ENCODE measurements at regions not wholly inside any gene's neighbourhood (a gene's known extent, or its start where the extent isn't known, plus 50 kb on each side); places are given as distances from the start of the nearest gene placed in this dataset.

DNA sequence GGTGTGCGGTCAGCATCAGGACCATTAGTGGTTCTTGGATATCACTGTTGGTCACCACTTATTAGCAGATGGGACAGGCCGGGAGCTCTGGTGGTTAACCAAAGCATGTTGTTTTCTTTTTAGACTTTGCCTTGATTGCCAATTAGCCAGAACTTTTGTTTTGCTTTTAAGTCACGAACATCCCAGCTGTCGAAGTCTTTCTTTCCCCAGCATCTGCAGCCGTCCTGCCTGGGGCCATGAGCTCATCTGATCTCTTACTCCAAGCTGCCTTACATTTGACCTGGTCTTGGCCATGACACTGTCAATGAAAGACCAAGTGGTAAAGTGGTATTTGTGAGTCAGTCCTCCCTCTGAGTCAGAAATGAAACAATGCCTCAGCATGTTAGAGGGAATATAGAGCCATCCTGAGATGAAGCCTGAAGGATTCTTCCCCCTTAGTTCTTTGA, 53.9 kb upstream of the CREB5 start (continued):
- TF ChIP-seq, protein P1, sequence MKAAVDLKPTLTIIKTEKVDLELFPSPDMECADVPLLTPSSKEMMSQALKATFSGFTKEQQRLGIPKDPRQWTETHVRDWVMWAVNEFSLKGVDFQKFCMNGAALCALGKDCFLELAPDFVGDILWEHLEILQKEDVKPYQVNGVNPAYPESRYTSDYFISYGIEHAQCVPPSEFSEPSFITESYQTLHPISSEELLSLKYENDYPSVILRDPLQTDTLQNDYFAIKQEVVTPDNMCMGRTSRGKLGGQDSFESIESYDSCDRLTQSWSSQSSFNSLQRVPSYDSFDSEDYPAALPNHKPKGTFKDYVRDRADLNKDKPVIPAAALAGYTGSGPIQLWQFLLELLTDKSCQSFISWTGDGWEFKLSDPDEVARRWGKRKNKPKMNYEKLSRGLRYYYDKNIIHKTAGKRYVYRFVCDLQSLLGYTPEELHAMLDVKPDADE (IDR thresholded peaks at IDR 0.05): no peak
- TF ChIP-seq, protein P2, sequence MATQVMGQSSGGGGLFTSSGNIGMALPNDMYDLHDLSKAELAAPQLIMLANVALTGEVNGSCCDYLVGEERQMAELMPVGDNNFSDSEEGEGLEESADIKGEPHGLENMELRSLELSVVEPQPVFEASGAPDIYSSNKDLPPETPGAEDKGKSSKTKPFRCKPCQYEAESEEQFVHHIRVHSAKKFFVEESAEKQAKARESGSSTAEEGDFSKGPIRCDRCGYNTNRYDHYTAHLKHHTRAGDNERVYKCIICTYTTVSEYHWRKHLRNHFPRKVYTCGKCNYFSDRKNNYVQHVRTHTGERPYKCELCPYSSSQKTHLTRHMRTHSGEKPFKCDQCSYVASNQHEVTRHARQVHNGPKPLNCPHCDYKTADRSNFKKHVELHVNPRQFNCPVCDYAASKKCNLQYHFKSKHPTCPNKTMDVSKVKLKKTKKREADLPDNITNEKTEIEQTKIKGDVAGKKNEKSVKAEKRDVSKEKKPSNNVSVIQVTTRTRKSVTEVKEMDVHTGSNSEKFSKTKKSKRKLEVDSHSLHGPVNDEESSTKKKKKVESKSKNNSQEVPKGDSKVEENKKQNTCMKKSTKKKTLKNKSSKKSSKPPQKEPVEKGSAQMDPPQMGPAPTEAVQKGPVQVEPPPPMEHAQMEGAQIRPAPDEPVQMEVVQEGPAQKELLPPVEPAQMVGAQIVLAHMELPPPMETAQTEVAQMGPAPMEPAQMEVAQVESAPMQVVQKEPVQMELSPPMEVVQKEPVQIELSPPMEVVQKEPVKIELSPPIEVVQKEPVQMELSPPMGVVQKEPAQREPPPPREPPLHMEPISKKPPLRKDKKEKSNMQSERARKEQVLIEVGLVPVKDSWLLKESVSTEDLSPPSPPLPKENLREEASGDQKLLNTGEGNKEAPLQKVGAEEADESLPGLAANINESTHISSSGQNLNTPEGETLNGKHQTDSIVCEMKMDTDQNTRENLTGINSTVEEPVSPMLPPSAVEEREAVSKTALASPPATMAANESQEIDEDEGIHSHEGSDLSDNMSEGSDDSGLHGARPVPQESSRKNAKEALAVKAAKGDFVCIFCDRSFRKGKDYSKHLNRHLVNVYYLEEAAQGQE (IDR thresholded peaks at IDR 0.05; ENCODE audit: unreplicated experiment): no peak
- TF ChIP-seq, protein P3, sequence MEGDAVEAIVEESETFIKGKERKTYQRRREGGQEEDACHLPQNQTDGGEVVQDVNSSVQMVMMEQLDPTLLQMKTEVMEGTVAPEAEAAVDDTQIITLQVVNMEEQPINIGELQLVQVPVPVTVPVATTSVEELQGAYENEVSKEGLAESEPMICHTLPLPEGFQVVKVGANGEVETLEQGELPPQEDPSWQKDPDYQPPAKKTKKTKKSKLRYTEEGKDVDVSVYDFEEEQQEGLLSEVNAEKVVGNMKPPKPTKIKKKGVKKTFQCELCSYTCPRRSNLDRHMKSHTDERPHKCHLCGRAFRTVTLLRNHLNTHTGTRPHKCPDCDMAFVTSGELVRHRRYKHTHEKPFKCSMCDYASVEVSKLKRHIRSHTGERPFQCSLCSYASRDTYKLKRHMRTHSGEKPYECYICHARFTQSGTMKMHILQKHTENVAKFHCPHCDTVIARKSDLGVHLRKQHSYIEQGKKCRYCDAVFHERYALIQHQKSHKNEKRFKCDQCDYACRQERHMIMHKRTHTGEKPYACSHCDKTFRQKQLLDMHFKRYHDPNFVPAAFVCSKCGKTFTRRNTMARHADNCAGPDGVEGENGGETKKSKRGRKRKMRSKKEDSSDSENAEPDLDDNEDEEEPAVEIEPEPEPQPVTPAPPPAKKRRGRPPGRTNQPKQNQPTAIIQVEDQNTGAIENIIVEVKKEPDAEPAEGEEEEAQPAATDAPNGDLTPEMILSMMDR (conservative IDR thresholded peaks at IDR 0.05; ENCODE audit: low read depth in 2 of 2): no peak

DNA sequence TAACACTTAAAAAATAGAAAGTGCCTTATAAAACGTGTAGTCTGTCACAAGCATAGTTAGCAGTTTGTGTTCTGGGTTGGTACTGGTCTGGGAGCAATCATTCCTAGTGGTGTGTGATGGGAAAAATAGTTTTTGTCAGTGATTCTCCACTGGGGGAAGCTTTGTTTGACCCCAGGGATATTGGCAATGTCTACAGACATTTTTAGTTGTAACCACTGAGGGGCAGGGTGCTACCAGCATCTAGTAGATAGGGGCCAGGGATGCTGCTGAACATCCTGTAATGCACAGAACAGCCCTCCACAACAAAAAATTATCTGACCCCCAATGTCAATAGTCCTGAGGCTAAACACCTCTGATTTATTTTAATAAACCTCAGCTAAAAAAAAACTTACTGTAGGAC, 51.6 kb upstream of the CREB5 start:
- TF ChIP-seq JUNB (IDR thresholded peaks at IDR 0.05; ENCODE audit: unreplicated experiment): no peak
- TF ChIP-seq ZNF331 (CRISPR knock-in tag; IDR thresholded peaks at IDR 0.05; ENCODE audit: low read depth): no peak
- no peak for TF ChIP-seq CREB1 (CRISPR knock-in tag; IDR thresholded peaks at IDR 0.05; ENCODE audit: low read depth)
- TF ChIP-seq EZH2phosphoT487 (IDR thresholded peaks at IDR 0.05; ENCODE audit: unreplicated experiment): no peak
- TF ChIP-seq EZH2 (IDR thresholded peaks at IDR 0.05; ENCODE audit: low read depth, unreplicated experiment): no peak
- TF ChIP-seq, protein P3 (conservative IDR thresholded peaks at IDR 0.05; ENCODE audit: low read depth in 2 of 2): peak; percentile 41 to 59; a peak in 3 of 4 replicates
- no peaks in the 10 kb centered on the region for H4K20me1 ChIP-seq (replicated peaks; ENCODE audit: insufficient read depth)

More for the DNA sequence above, 51.6 kb upstream of the CREB5 start:
- Histone ChIP-seq H2AFZ (no peak overlapping the region), H3K79me2 (replicated peaks; ENCODE audit: insufficient read depth) (no peaks in the 10 kb centered on the region), H3K36me3 (ENCODE audit: insufficient read depth) (no peaks in the 10 kb centered on the region), H3K27ac (ENCODE audit: low read depth) (no peak overlapping the region), H3K9me2 (ENCODE audit: insufficient read depth) (peaks cover 4% of the 10 kb centered on the region), H3K4me2 (no peak overlapping the region), H3K4me3 (no peak overlapping the region), H3K27me3 (ENCODE audit: insufficient read depth) (no peaks in the 10 kb centered on the region), H3K4me1 (ENCODE audit: insufficient read depth) (peaks cover 42% of the 10 kb centered on the region), H3F3A (replicated peaks; ENCODE audit: low read depth) (no peaks in the 10 kb centered on the region)
- peaks cover 5% of the 10 kb centered on the region for H3K27me3 Mint-ChIP-seq (ENCODE audit: insufficient read depth, low read depth, poor library complexity)
- ATAC-seq (peak; percentile 61), DNase-seq (ENCODE audit: low spot score) (peak; percentile 41)
- H3K4me1 Mint-ChIP-seq: peaks cover 44% of the 10 kb centered on the region
- H3K27ac Mint-ChIP-seq: no peak overlapping the region
- H3K9me3 Mint-ChIP-seq: peaks cover 14% of the 10 kb centered on the region
- H3K4me3 Mint-ChIP-seq: no peak overlapping the region
- peaks cover 7% of the 10 kb centered on the region for H3K36me3 Mint-ChIP-seq (ENCODE audit: low read depth)

All from GM23338 (cell line).